ENCODE measurements at regions not wholly inside any gene's neighbourhood (a gene's known extent, or its start where the extent isn't known, plus 50 kb on each side); places are given as distances from the start of the nearest gene placed in this dataset.

DNA sequence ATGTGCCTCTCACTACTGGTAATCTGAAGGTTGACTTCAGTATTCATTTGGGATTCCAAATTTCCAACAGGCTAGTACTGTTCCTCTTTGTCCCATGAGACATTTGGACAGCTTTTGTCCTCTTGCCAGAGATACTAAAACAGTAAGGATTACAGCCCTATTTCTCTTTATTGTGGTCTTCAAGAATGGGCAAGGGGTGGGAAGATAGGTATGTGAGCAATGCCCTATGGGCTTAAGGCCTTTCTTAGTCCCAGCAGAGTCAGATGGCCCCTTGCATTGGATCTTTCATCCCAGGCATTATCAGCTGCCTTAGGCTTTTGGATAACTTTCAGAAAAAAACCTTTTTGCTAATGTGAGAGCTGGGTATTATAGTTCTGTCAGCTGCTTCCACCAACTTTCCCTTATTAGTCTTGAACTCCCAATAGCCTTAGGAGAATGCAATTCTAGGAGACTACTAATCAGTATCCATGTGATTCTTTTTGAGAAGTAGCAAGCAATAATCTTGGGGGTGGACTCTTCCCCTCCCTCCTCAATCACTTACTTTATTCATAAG, 361.1 kb upstream of the NUDT12 start:
- no peaks in the 10 kb centered on the region for H3K36me3 ChIP-seq (replicated peaks; ENCODE audit: insufficient read depth, low read depth)
- no peak overlapping the region for H3K4me2 ChIP-seq
- TF ChIP-seq CTCF (IDR thresholded peaks at IDR 0.05; ENCODE audit: poor library complexity) (no peak), EZH2phosphoT487 (IDR thresholded peaks at IDR 0.05; ENCODE audit: low read depth, severe bottlenecking, unreplicated experiment) (no peak), EZH2 (IDR thresholded peaks at IDR 0.05; ENCODE audit: borderline replicate concordance) (no peak)

DNA sequence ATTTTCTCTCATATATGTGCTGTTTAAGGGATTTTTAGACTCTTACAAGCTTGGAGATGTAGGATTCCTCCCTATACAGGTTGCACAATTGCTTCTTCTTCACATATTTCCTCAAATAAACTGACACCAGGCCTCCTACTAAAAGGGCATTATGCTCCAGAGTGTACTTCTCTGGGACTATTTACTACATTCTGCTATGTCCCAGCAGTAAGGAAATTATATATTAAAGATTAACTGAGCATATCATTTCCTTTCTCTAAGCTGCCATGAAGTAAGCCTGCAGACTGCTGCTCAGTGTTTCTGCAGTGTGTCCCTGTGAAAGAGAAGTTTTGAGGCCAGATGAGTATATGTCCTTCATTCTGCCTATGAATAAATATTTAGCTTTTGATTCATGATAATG, 356.9 kb upstream of the NUDT12 start:
- no peaks in the 10 kb centered on the region for H3K79me2 ChIP-seq
- no peaks in the 10 kb centered on the region for H4K20me1 ChIP-seq (ENCODE audit: insufficient read depth, poor library complexity, severe bottlenecking)
- DNase-seq (ENCODE audit: low spot score) = no peak
- no peaks in the 10 kb centered on the region for H3K27me3 ChIP-seq
- no peaks in the 10 kb centered on the region for H3K36me3 ChIP-seq (replicated peaks; ENCODE audit: insufficient read depth, low read depth)
- H3K4me3 ChIP-seq = no peak overlapping the region
- no peaks in the 10 kb centered on the region for H3K9me3 ChIP-seq (ENCODE audit: low read depth)
- no peaks in the 10 kb centered on the region for H3K4me1 ChIP-seq (ENCODE audit: insufficient read depth)
- no peak overlapping the region for H2AFZ ChIP-seq
- no peaks in the 10 kb centered on the region for H3K9me2 ChIP-seq (replicated peaks; ENCODE audit: insufficient read depth)
- no peak overlapping the region for H3K27ac ChIP-seq
- no peak overlapping the region for H3K4me2 ChIP-seq
- TF ChIP-seq EZH2 (IDR thresholded peaks at IDR 0.05; ENCODE audit: borderline replicate concordance) = no peak
- TF ChIP-seq CTCF (IDR thresholded peaks at IDR 0.05; ENCODE audit: poor library complexity) = no peak
- TF ChIP-seq EZH2phosphoT487 (IDR thresholded peaks at IDR 0.05; ENCODE audit: low read depth, severe bottlenecking, unreplicated experiment) = no peak

More for the DNA sequence above, 361.1 kb upstream of the NUDT12 start:
- Histone ChIP-seq H3K27me3 (no peaks in the 10 kb centered on the region), H3K9me3 (ENCODE audit: low read depth) (no peaks in the 10 kb centered on the region), H3K4me1 (ENCODE audit: insufficient read depth) (no peaks in the 10 kb centered on the region), H3K27ac (no peak overlapping the region), H2AFZ (no peak overlapping the region), H3K79me2 (no peaks in the 10 kb centered on the region), H3K4me3 (no peak overlapping the region), H4K20me1 (ENCODE audit: insufficient read depth, poor library complexity, severe bottlenecking) (no peaks in the 10 kb centered on the region), H3K9me2 (replicated peaks; ENCODE audit: insufficient read depth) (no peaks in the 10 kb centered on the region)
- DNase-seq (ENCODE audit: low spot score) = no peak

- H3K9me2 ChIP-seq (replicated peaks; ENCODE audit: insufficient read depth) = no peaks in the 10 kb centered on the region
- no peaks in the 10 kb centered on the region for H3K9me3 ChIP-seq (ENCODE audit: low read depth)
- no peak for DNase-seq (ENCODE audit: low spot score)
- TF ChIP-seq CTCF (IDR thresholded peaks at IDR 0.05; ENCODE audit: poor library complexity) (no peak), EZH2phosphoT487 (IDR thresholded peaks at IDR 0.05; ENCODE audit: low read depth, severe bottlenecking, unreplicated experiment) (no peak), EZH2 (IDR thresholded peaks at IDR 0.05; ENCODE audit: borderline replicate concordance) (no peak)
- H3K27ac ChIP-seq = no peak overlapping the region
- H3K36me3 ChIP-seq (replicated peaks; ENCODE audit: insufficient read depth, low read depth) = no peaks in the 10 kb centered on the region
- H3K27me3 ChIP-seq = no peaks in the 10 kb centered on the region
- H3K4me2 ChIP-seq = no peak overlapping the region
- H3K4me1 ChIP-seq (ENCODE audit: insufficient read depth) = no peaks in the 10 kb centered on the region
- H3K4me3 ChIP-seq = no peak overlapping the region
- H2AFZ ChIP-seq = no peak overlapping the region
- H4K20me1 ChIP-seq (ENCODE audit: insufficient read depth, poor library complexity, severe bottlenecking) = no peaks in the 10 kb centered on the region
- no peaks in the 10 kb centered on the region for H3K79me2 ChIP-seq
Measured at GRCh38 chr5:103918668-103919367, 356.2 kb upstream of the NUDT12 start.
